ENCODE measurements at regions not wholly inside any gene's neighbourhood (a gene's known extent, or its start where the extent isn't known, plus 50 kb on each side); places are given as distances from the start of the nearest gene placed in this dataset.

DNA sequence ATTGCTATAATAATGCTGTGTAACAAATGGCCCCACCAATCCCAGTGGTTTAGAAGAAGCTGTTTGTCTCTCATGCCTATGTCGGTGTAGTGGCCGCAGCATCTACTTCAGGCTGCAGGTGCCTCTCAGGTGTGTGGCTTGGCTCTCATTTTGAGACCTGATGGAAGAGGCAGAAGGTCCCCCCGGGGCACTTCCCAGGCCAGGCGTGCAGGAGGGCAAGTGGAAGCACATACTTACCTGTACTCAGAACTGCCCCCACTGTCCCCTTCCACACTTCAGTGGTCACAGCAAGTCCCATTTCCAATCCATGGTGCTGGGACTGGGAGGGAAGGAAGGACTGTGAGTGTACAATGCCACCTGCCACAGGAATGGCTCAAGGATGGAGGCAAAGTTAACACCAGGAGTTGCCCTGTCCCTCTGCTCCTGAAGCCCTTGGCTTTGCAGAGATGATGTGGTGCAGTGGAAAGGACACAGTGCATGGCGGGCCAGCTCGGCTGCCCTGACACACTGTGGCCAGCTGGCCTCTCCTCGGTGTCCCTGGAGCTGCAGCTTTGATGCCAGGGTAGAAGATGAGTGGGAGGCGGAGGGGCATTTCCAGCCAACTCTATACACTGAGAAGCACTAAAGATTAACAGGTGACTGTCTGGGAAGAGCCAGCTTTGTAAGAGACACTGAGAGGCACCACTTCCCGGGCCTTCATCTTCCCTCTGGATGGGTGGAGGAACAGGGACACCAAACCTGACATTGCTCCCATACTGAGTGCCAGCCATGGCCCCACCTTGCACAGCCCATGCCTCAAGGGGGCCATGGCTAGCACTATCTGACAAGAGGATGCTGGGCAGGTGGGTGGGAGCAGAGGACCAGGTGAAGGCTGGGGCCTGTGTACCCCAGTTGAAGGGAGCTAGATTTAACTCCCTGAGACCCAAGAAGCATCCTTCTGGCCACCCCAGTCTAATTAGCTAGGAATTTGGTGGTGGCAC, 105.9 kb downstream of the METRNL start:
- no peaks in the 10 kb centered on the region for H3K4me1 ChIP-seq (ENCODE audit: control insufficient read depth in 2 of 2, insufficient read depth in 2 of 2, low read length in 1 of 2)
- peaks cover 0 to 2% of the 10 kb centered on the region in 2 donors for H3K9me3 ChIP-seq (ENCODE audit: control insufficient read depth in 2 of 2, insufficient read depth in 1 of 2, low read depth in 1 of 2, low read length in 1 of 2)
- no peak overlapping the region for H3K4me3 ChIP-seq (ENCODE audit: low read depth in 1 of 2, low read length in 2 of 2)
- 94% methylated on average over 9 of the region's 9 CpGs for WGBS, 2 donors
- H3K36me3 ChIP-seq (ENCODE audit: control insufficient read depth in 2 of 2, insufficient read depth in 2 of 2, low read length in 1 of 2): no peaks in the 10 kb centered on the region
- H3K27me3 ChIP-seq (ENCODE audit: control insufficient read depth in 1 of 2, insufficient read depth in 2 of 2, low read length in 2 of 2): no peaks in the 10 kb centered on the region
- H3K27ac ChIP-seq (ENCODE audit: low read depth in 2 of 2, low read length in 1 of 2): no peak overlapping the region

DNA sequence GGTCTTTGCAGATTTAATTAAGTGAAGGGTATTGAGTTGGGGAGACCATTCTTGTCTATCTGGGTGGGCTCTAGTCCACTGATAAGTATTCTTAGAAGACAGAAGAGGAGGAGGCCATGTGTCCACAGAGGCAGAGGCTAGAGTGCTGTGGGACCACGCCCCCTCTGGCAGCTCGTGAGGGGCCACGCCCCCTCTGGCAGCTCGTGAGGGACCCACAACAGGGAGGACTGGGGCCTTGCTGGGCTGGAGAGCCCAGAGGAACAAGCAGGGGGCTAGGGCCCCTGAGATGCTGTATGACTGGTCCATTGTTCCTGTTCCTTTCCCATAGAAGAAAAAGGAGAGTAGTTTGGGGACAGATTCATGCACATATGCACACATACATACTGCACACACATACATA, 106.8 kb downstream of the METRNL start:
- H3K27ac ChIP-seq (ENCODE audit: low read depth in 2 of 2, low read length in 1 of 2): no peak overlapping the region
- 30% methylated on average over 4 of the region's 4 CpGs for WGBS, 2 donors
- H3K36me3 ChIP-seq (ENCODE audit: control insufficient read depth in 2 of 2, insufficient read depth in 2 of 2, low read length in 1 of 2): no peaks in the 10 kb centered on the region
- no peaks in the 10 kb centered on the region for H3K27me3 ChIP-seq (ENCODE audit: control insufficient read depth in 1 of 2, insufficient read depth in 2 of 2, low read length in 2 of 2)
- H3K4me1 ChIP-seq (ENCODE audit: control insufficient read depth in 2 of 2, insufficient read depth in 2 of 2, low read length in 1 of 2): no peaks in the 10 kb centered on the region
- peaks cover 0 to 2% of the 10 kb centered on the region in 2 donors for H3K9me3 ChIP-seq (ENCODE audit: control insufficient read depth in 2 of 2, insufficient read depth in 1 of 2, low read depth in 1 of 2, low read length in 1 of 2)
- no peak overlapping the region for H3K4me3 ChIP-seq (ENCODE audit: low read depth in 1 of 2, low read length in 2 of 2)

DNA sequence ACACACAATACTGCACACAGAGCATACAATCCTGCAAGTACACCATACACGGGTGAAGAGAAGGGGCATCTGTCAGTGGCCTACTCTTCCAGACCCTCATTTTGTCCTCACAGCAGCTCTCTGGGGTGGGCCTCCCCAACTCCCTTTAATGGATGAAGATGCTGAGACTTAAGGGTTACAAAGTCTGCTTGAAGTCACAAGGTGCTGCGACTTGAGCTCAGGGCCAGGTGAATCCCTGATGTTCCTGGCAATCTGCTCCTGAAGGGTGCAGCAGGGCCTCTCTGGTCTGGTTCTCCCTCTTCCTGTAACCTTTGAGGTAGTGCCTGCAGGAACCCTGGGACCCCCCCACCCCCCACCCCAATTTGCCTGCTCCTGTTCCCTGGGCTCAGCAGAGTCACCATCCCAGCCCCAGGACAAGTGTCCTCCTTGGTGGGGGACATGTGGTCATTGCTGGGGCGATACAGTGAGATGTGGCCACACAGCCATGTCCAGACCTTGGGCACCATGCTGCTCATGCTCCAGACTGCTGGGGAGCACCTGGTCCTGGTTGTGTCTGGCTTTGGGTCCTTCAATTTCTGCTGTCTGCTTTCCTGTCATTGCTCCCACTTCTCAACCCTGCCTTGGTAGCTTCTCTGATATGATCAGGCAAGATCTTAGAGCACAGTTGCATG, 107.5 kb downstream of the METRNL start:
- no peaks in the 10 kb centered on the region for H3K27me3 ChIP-seq (ENCODE audit: control insufficient read depth in 1 of 2, insufficient read depth in 2 of 2, low read length in 2 of 2)
- peaks cover 0 to 2% of the 10 kb centered on the region in 2 donors for H3K9me3 ChIP-seq (ENCODE audit: control insufficient read depth in 2 of 2, insufficient read depth in 1 of 2, low read depth in 1 of 2, low read length in 1 of 2)
- no peaks in the 10 kb centered on the region for H3K36me3 ChIP-seq (ENCODE audit: control insufficient read depth in 2 of 2, insufficient read depth in 2 of 2, low read length in 1 of 2)
- H3K4me1 ChIP-seq (ENCODE audit: control insufficient read depth in 2 of 2, insufficient read depth in 2 of 2, low read length in 1 of 2): no peaks in the 10 kb centered on the region
- H3K27ac ChIP-seq (ENCODE audit: low read depth in 2 of 2, low read length in 1 of 2): no peak overlapping the region
- no peak overlapping the region for H3K4me3 ChIP-seq (ENCODE audit: low read depth in 1 of 2, low read length in 2 of 2)
- WGBS, 2 donors: 85 to 94% methylated on average over 3 of the region's 3 CpGs

DNA sequence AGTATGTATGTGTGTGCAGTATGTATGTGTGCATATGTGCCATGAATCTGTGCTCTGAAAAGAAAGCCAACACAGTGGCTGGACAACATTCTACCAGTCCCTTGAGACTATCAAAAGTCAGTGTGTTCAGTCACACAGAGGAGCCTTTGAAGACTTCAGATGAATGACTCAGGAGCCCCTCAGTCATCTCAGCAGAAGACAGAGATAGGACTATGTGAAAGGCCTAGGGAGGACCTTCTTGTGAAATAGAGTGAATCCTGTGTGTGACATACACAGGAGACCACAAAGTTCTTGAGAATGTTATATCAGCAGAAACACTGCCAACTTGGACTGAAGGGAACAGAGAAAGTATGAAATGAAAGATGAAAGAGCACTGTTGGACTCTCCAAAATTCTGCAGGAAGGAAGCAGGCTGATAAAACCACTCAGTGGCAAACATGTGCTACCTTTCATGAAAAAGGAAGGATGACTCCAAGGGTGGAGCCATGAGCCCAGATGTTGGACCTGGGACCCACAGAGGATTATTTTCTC, 108.4 kb downstream of the METRNL start:
- Histone ChIP-seq H3K36me3 (ENCODE audit: control insufficient read depth in 2 of 2, insufficient read depth in 2 of 2, low read length in 1 of 2) (no peaks in the 10 kb centered on the region), H3K27ac (ENCODE audit: low read depth in 2 of 2, low read length in 1 of 2) (no peak overlapping the region), H3K9me3 (ENCODE audit: control insufficient read depth in 2 of 2, insufficient read depth in 1 of 2, low read depth in 1 of 2, low read length in 1 of 2) (peaks cover 0 to 2% of the 10 kb centered on the region in 2 donors), H3K4me1 (ENCODE audit: control insufficient read depth in 2 of 2, insufficient read depth in 2 of 2, low read length in 1 of 2) (no peaks in the 10 kb centered on the region), H3K4me3 (ENCODE audit: low read depth in 1 of 2, low read length in 2 of 2) (no peak overlapping the region), H3K27me3 (ENCODE audit: control insufficient read depth in 1 of 2, insufficient read depth in 2 of 2, low read length in 2 of 2) (no peaks in the 10 kb centered on the region)

DNA sequence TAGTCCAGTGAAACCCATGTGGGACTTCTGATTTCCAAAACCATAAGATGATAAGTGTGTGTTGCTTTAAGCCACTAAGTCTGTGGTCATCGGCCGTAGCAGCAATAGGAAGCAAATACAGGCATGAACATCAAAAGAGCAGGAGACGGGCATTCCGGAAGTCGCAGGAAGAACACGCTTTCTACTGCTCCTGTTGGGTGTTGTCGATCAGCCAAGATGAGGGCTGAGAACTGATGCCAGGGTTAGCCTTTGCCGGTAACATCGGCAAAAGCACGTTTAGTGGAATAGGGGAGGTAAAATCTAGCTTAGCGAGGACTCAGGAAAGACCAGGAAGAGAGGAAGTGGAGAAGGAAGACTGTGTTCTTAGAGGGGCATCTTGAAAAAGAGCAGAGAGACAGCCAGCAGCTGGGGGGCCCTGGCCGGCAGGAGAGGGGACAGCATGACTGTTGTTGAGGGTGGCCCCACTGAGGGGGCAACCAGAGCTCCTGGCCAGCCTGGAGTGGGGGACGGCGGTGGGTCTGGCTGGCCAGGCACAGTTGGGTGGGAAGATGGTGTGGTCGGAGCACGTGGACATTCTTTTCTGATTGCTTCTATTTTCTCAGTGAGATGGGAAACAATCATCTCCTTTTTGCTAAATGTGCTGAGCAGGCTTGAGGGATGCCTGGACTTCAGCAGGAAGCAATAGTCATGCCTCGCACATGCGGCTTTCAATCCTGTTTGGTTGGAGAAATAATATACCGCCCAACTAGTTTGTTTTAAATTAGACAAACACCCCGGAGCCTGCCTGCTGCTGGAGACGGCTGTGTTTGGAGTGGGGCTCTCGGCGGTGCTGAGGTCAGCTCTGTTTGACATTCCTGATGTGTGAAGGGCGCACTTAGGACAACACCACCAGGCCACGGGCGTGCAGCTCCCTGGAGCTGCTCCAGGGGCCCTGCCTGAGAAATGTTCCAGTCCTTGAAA, 109.9 kb downstream of the METRNL start:
- WGBS, 2 donors: 60 to 64% methylated on average over 26 of the region's 26 CpGs
- Histone ChIP-seq H3K4me3 (ENCODE audit: low read depth in 1 of 2, low read length in 2 of 2) (no peak overlapping the region), H3K9me3 (ENCODE audit: control insufficient read depth in 2 of 2, insufficient read depth in 1 of 2, low read depth in 1 of 2, low read length in 1 of 2) (peaks cover 0 to 2% of the 10 kb centered on the region in 2 donors), H3K27me3 (ENCODE audit: control insufficient read depth in 1 of 2, insufficient read depth in 2 of 2, low read length in 2 of 2) (no peaks in the 10 kb centered on the region), H3K27ac (ENCODE audit: low read depth in 2 of 2, low read length in 1 of 2) (peak overlapping the region in 1 of 2 donors; percentile 34), H3K4me1 (ENCODE audit: control insufficient read depth in 2 of 2, insufficient read depth in 2 of 2, low read length in 1 of 2) (peaks cover 0 to 4% of the 10 kb centered on the region in 2 donors), H3K36me3 (ENCODE audit: control insufficient read depth in 2 of 2, insufficient read depth in 2 of 2, low read length in 1 of 2) (no peaks in the 10 kb centered on the region)

DNA sequence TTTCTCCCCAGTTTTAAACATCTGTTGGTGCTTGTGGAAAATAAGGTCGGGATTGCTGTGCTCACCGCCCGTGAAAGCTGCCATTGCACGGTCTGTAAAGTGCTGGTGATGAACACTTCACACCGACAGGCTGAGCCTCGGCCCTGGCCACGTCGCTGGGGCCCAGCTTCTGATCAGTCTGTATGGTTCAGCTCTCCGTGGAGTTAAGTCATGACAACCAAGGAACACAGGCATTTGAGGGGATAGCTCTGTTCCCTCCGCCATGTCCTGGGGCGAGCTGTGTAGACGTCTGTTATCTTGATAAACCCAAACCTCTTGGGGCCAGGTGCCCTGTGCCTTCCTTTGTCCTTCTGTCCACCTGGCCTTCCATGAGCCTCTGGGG, 110.6 kb downstream of the METRNL start:
- WGBS, 2 donors: 70 to 72% methylated on average over 12 of the region's 12 CpGs
- Histone ChIP-seq H3K27ac (ENCODE audit: low read depth in 2 of 2, low read length in 1 of 2) (peak overlapping the region; percentile 40 to 65), H3K36me3 (ENCODE audit: control insufficient read depth in 2 of 2, insufficient read depth in 2 of 2, low read length in 1 of 2) (no peaks in the 10 kb centered on the region), H3K9me3 (ENCODE audit: control insufficient read depth in 2 of 2, insufficient read depth in 1 of 2, low read depth in 1 of 2, low read length in 1 of 2) (peaks cover 0 to under 1% of the 10 kb centered on the region in 2 donors), H3K4me1 (ENCODE audit: control insufficient read depth in 2 of 2, insufficient read depth in 2 of 2, low read length in 1 of 2) (peaks cover 0 to 8% of the 10 kb centered on the region in 2 donors), H3K4me3 (ENCODE audit: low read depth in 1 of 2, low read length in 2 of 2) (no peak overlapping the region), H3K27me3 (ENCODE audit: control insufficient read depth in 1 of 2, insufficient read depth in 2 of 2, low read length in 2 of 2) (no peaks in the 10 kb centered on the region)

DNA sequence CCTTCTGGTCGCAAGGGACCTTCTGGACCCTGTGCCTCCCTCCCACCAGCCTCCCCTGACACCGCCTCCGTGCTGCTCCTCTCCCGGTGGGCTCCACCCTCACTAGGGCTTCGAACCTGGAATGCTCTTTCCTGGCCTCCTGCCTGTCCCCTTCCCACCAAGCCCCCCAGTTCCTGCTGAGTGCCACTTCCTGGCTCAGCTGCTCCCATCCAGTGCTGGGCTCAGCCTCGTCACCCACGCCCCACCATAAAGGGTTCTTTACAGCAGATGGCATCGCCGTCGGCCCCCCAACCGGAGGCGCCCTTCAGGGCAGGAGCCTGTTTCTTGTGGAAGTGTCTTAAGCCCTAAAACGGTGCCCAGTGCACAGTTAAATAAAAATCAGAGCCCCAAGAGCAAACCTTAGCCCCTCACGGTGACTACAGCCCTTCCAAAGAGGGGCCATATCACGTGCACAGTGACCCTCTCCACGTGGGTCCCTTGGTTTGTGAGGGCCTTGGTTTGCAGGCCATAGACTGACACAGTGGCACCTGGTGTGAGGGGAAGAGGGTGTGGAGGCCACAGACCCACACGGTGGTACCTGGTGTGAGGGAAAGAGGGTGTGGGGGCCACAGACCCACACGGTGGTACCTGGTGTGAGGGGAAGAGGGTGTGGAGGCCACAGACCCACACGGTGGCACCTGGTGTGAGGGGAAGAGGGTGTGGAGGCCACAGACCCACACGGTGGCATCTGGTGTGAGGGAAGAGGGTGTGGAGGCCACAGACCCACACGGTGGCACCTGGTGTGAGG, 111.4 kb downstream of the METRNL start:
- Histone ChIP-seq H3K27ac (ENCODE audit: low read depth in 2 of 2, low read length in 1 of 2) (peak overlapping the region in 1 of 2 donors; percentile 65), H3K4me1 (ENCODE audit: control insufficient read depth in 2 of 2, insufficient read depth in 2 of 2, low read length in 1 of 2) (peaks cover 2 to 16% of the 10 kb centered on the region in 2 donors)
- WGBS, 2 donors: 86 to 91% methylated on average over 21 of the region's 21 CpGs

DNA sequence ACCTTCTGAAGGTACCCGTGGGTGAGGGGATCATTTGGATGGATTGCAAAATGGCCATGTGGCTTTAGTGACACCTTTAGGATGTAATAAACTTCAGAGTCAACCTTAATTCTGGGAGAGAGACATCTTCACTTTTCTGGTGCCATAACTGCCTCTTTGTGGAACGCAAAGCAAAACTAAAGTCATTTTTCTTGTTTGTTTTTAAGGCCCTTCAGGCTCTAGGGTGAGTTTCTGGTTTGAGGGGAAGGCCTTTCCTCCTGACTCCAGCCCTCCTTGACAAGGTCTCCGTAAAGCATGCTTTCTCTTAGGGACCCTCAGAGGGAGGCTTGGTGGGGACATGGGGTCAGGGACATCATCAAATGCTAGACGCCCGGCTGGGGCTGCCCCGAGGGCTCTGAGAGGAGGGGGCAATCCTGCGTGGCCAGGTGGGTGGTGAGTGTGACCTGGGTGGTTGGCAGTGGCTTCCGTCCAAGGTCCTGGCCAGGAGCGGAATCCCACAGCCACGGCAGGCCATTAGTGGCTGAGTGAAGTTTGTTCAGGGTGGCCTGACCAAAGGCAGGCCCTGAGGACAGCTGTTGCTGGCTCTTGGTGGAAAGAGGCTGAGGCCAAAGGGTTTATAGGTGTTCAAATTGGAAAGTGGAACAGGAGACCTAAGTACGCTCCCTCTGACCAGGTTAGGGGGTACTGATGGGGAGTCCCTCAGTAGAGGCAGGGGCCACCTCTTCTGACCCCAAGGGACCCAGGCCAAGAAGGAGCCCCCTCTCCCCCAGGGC, 112.2 kb downstream of the METRNL start:
- H3K9me3 ChIP-seq (ENCODE audit: control insufficient read depth in 2 of 2, insufficient read depth in 1 of 2, low read depth in 1 of 2, low read length in 1 of 2): no peaks in the 10 kb centered on the region
- WGBS, 2 donors: 91 to 92% methylated on average over 11 of the region's 11 CpGs
- no peaks in the 10 kb centered on the region for H3K36me3 ChIP-seq (ENCODE audit: control insufficient read depth in 2 of 2, insufficient read depth in 2 of 2, low read length in 1 of 2)
- H3K27ac ChIP-seq (ENCODE audit: low read depth in 2 of 2, low read length in 1 of 2): no peak overlapping the region
- H3K4me3 ChIP-seq (ENCODE audit: low read depth in 1 of 2, low read length in 2 of 2): no peak overlapping the region
- H3K4me1 ChIP-seq (ENCODE audit: control insufficient read depth in 2 of 2, insufficient read depth in 2 of 2, low read length in 1 of 2): peaks cover 5 to 17% of the 10 kb centered on the region in 2 donors
- H3K27me3 ChIP-seq (ENCODE audit: control insufficient read depth in 1 of 2, insufficient read depth in 2 of 2, low read length in 2 of 2): no peaks in the 10 kb centered on the region

More for the DNA sequence above, 111.4 kb downstream of the METRNL start:
- Histone ChIP-seq H3K36me3 (ENCODE audit: control insufficient read depth in 2 of 2, insufficient read depth in 2 of 2, low read length in 1 of 2) (no peaks in the 10 kb centered on the region), H3K27me3 (ENCODE audit: control insufficient read depth in 1 of 2, insufficient read depth in 2 of 2, low read length in 2 of 2) (no peaks in the 10 kb centered on the region), H3K4me3 (ENCODE audit: low read depth in 1 of 2, low read length in 2 of 2) (no peak overlapping the region), H3K9me3 (ENCODE audit: control insufficient read depth in 2 of 2, insufficient read depth in 1 of 2, low read depth in 1 of 2, low read length in 1 of 2) (no peaks in the 10 kb centered on the region)
